Astrocyte (in vitro differentiated cells and primary cell): ENCODE measurements at regions not wholly inside any gene's neighbourhood (a gene's known extent, or its start where the extent isn't known, plus 50 kb on each side); places are given as distances from the start of the nearest gene placed in this dataset.

ENCODE experiments used
- DNase-seq: peaks from one replicate; pipeline ENCODE4 v3.0.0-alpha.2; 2010; ENCODE audit warnings: low read depth
- FAIRE-seq: peaks from 2 replicates; lab custom pipeline; 2011; peaks lifted over from hg19 to GRCh38; lab: Jason Lieb, UNC
- H2AFZ ChIP-seq: 2 replicates; pipeline ENCODE4 v1.6.0; 2012; ENCODE audit warnings: low read depth, low read length, inconsistent platforms
- H3K27ac ChIP-seq: 2 replicates; pipeline ENCODE4 v1.5.1; 2011; ENCODE audit warnings: low read depth, low read length, inconsistent platforms
- H3K27me3 ChIP-seq: 2 replicates; pipeline ENCODE4 v1.6.0; 2011; ENCODE audit warnings: low read length, inconsistent platforms; ENCODE audit not compliant: insufficient read depth
- H3K36me3 ChIP-seq: 2 replicates; pipeline ENCODE4 v1.5.1; 2011; ENCODE audit warnings: low read length, inconsistent platforms; ENCODE audit not compliant: insufficient read depth
- H3K4me1 ChIP-seq: 2 replicates; pipeline ENCODE4 v1.5.1; 2011; ENCODE audit warnings: low read length, inconsistent platforms; ENCODE audit not compliant: insufficient read depth
- H3K4me2 ChIP-seq: 2 replicates; pipeline ENCODE4 v1.6.0; 2012; ENCODE audit warnings: low read length, inconsistent platforms
- H3K4me3 ChIP-seq: 2 replicates; pipeline ENCODE4 v1.5.1; 2011; ENCODE audit warnings: low read depth, mild to moderate bottlenecking, low read length, inconsistent platforms; ENCODE audit not compliant: insufficient read depth
- H3K79me2 ChIP-seq: 2 replicates; pipeline ENCODE4 v1.6.0; 2012; ENCODE audit warnings: mild to moderate bottlenecking, low read length, inconsistent platforms; ENCODE audit not compliant: insufficient read depth
- H3K9ac ChIP-seq: 2 replicates; pipeline ENCODE4 v1.6.0; 2012; ENCODE audit warnings: mild to moderate bottlenecking, low read length, inconsistent platforms
- H3K9me3 ChIP-seq: 2 replicates; pipeline ENCODE4 v1.5.1; 2012; ENCODE audit warnings: low read depth, mild to moderate bottlenecking, low read length, inconsistent platforms; ENCODE audit not compliant: insufficient read depth
- H4K20me1 ChIP-seq: 2 replicates; pipeline ENCODE4 v1.6.0; 2012; ENCODE audit warnings: low read length, inconsistent platforms; ENCODE audit not compliant: insufficient read depth
- H3K27ac Mint-ChIP-seq: one replicate; pipeline ENCODE4 v1.8.0; 2021; ENCODE audit warnings: mild to moderate bottlenecking, mixed read lengths; ENCODE audit not compliant: unreplicated experiment
- H3K27me3 Mint-ChIP-seq: one replicate; pipeline ENCODE4 v1.8.0; 2021; ENCODE audit warnings: low read depth, mixed read lengths; ENCODE audit not compliant: unreplicated experiment
- H3K36me3 Mint-ChIP-seq: one replicate; pipeline ENCODE4 v1.8.0; 2021; ENCODE audit warnings: low read depth, mixed read lengths; ENCODE audit not compliant: unreplicated experiment
- H3K4me1 Mint-ChIP-seq: one replicate; pipeline ENCODE4 v1.8.0; 2021; ENCODE audit warnings: low read depth, mixed read lengths; ENCODE audit not compliant: unreplicated experiment
- H3K4me3 Mint-ChIP-seq: one replicate; pipeline ENCODE4 v1.8.0; 2021; ENCODE audit warnings: mild to moderate bottlenecking, moderate library complexity, mixed read lengths; ENCODE audit not compliant: unreplicated experiment
- H3K9me3 Mint-ChIP-seq: one replicate; pipeline ENCODE4 v1.8.0; 2021; ENCODE audit warnings: mild to moderate bottlenecking, mixed read lengths; ENCODE audit not compliant: unreplicated experiment
- CTCF ChIP-seq: IDR thresholded peaks from 2 replicates; pipeline ENCODE4 v1.5.1; 2011; ENCODE audit warnings: low read depth, mild to moderate bottlenecking, inconsistent platforms, low read length, moderate library complexity; ENCODE audit not compliant: insufficient read depth
- EZH2 ChIP-seq: IDR thresholded peaks from 2 replicates; pipeline ENCODE4 v1.6.1; 2012; ENCODE audit warnings: mild to moderate bottlenecking, low read length, inconsistent platforms; ENCODE audit not compliant: insufficient read depth

- H3K27ac Mint-ChIP-seq, result no peak overlapping the region
- H3K36me3 Mint-ChIP-seq, result peaks cover 1% of the 10 kb centered on the region
- no peak overlapping the region for H3K27ac ChIP-seq
- H3K36me3 ChIP-seq, result no peaks in the 10 kb centered on the region
- H3K4me3 Mint-ChIP-seq, result no peak overlapping the region
- H3K9me3 ChIP-seq, result peaks cover 4% of the 10 kb centered on the region
- H3K4me3 ChIP-seq, result no peak overlapping the region
- H3K27me3 Mint-ChIP-seq, result peaks cover 43% of the 10 kb centered on the region
- H3K27me3 ChIP-seq, result peaks cover 2% of the 10 kb centered on the region
- peaks cover 14% of the 10 kb centered on the region for H3K4me1 Mint-ChIP-seq
- FAIRE-seq (no peak), DNase-seq (no peak)
- no peak overlapping the region for H3K4me2 ChIP-seq
- H4K20me1 ChIP-seq, result no peaks in the 10 kb centered on the region
- H3K9me3 Mint-ChIP-seq, result peaks cover 14% of the 10 kb centered on the region
- peaks cover 15% of the 10 kb centered on the region for H3K4me1 ChIP-seq
- H2AFZ ChIP-seq, result no peak overlapping the region
- H3K79me2 ChIP-seq, result no peaks in the 10 kb centered on the region
- no peak for TF ChIP-seq EZH2
- no peak for TF ChIP-seq CTCF
- no peak overlapping the region for H3K9ac ChIP-seq
Observed at GRCh38 chr2:8535821-8536685, 145.8 kb upstream of the ID2 start.

- H3K27ac Mint-ChIP-seq, result no peak overlapping the region
- Histone ChIP-seq H3K27me3 (peaks cover 2% of the 10 kb centered on the region), H3K9me3 (no peaks in the 10 kb centered on the region), H3K4me1 (peaks cover 15% of the 10 kb centered on the region), H2AFZ (no peak overlapping the region), H3K4me2 (no peak overlapping the region), H3K4me3 (no peak overlapping the region), H3K36me3 (no peaks in the 10 kb centered on the region), H3K79me2 (no peaks in the 10 kb centered on the region), H3K9ac (no peak overlapping the region), H4K20me1 (no peaks in the 10 kb centered on the region), H3K27ac (no peak overlapping the region)
- H3K27me3 Mint-ChIP-seq, result peaks cover 50% of the 10 kb centered on the region
- no peak for FAIRE-seq
- no peaks in the 10 kb centered on the region for H3K36me3 Mint-ChIP-seq
- H3K4me1 Mint-ChIP-seq, result peaks cover 14% of the 10 kb centered on the region
- H3K4me3 Mint-ChIP-seq, result no peak overlapping the region
- H3K9me3 Mint-ChIP-seq, result peaks cover 6% of the 10 kb centered on the region
- peak; percentile 20 for DNase-seq
- no peak for TF ChIP-seq EZH2
- TF ChIP-seq CTCF, result no peak
Observed at GRCh38 chr2:8536686-8537561, 144.9 kb upstream of the ID2 start.
